Natural killer cell treated with Interleukin-12 subunit alpha and Interleukin-12 subunit beta and Interleukin-15 and Interleukin-18, amount 100 ng/mL, for 72 hours (primary cell): ENCODE measurements at regions not wholly inside any gene's neighbourhood (a gene's known extent, or its start where the extent isn't known, plus 50 kb on each side); places are given as distances from the start of the nearest gene placed in this dataset.
"Not testable (repeated sequence)": the region's sequence is repeated elsewhere in the genome, so short reads cannot be mapped to it uniquely, and the experiment has no call there.

Source experiments
- ATAC-seq, 2 donors: fragments of 150-1000 bp; cut with Tn5 transposase in 1 of 2; sonication (Bioruptor Pico), chemical (Tn5 transposase) in 1 of 2; 2 replicates each; pipeline ENCODE4 v1.10.0; 2021
- DNase-seq: peaks from one replicate; pipeline ENCODE4 v3.0.0; 2022; ENCODE audit warnings: low spot score
- H3K27ac Mint-ChIP-seq, 2 donors: 1 replicate in 1 of 2; 2 replicates in 1 of 2; pipeline ENCODE4 v1.8.0; 2022; ENCODE audit warnings: mixed read lengths in 2 of 2, mild to moderate bottlenecking in 1 of 2, moderate library complexity in 1 of 2
- H3K27me3 Mint-ChIP-seq, 2 donors: 1 replicate in 1 of 2; 2 replicates in 1 of 2; pipeline ENCODE4 v1.8.0; 2022; ENCODE audit warnings: mixed read lengths in 2 of 2
- H3K36me3 Mint-ChIP-seq: one replicate; pipeline ENCODE4 v1.8.0; 2022; ENCODE audit warnings: mixed read lengths
- H3K4me1 Mint-ChIP-seq, 2 donors: 1 replicate in 1 of 2; 2 replicates in 1 of 2; pipeline ENCODE4 v1.8.0; 2022; ENCODE audit warnings: low read depth in 2 of 2, mixed read lengths in 2 of 2, mild to moderate bottlenecking in 1 of 2
- H3K4me3 Mint-ChIP-seq: one replicate; pipeline ENCODE4 v1.8.0; 2022; ENCODE audit warnings: mixed read lengths
- H3K9me3 Mint-ChIP-seq: 2 replicates; pipeline ENCODE4 v1.8.0; 2022; ENCODE audit warnings: mixed read lengths

DNA sequence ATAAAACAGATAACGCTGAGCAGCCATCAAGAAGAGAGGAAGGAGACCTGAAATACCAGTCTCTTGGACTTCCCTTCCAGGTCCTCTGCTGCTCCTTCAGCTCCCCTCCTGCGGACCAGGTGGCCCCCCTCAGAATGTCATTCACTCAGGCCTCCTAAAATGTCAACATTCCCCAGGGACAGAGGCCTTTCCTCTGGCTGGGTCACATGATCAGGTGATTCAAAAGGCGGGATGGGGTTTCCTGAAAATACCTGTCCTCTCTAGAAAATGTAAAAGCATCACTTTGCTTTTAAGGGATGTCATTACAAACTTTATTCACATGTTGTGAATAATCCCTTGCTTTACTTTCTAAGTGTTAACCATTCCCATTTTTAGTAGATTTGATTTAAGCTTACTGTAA, 311.1 kb downstream of the INHBA start:
- no peaks in the 10 kb centered on the region for H3K27me3 Mint-ChIP-seq
- ATAC-seq (no peak), DNase-seq (no peak)
- peaks cover 4% of the 10 kb centered on the region for H3K9me3 Mint-ChIP-seq
- no peak overlapping the region for H3K4me3 Mint-ChIP-seq
- no peak overlapping the region for H3K27ac Mint-ChIP-seq
- no peaks in the 10 kb centered on the region for H3K36me3 Mint-ChIP-seq
- no peaks in the 10 kb centered on the region for H3K4me1 Mint-ChIP-seq

DNA sequence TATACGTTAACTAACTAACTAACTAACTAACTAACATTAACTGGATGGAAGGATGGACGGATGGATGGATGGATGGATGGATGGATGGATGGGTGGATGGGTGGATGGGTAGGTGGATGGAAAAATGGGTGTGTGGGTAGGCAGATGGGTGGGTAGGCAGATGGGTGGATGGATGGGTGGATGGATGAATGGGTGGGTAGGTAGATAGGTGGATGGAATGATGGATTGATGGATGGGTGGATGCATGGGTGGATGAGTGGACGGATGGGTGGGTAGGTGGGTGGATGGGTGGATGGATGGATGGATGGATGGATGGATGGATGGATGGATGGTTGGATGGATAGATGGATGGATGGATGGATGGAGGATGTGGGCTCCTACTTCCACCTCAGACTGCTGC, 314.0 kb downstream of the INHBA start:
- not testable (repeated sequence) for H3K4me3 Mint-ChIP-seq, H3K27ac Mint-ChIP-seq, H3K36me3 Mint-ChIP-seq, H3K4me1 Mint-ChIP-seq, H3K27me3 Mint-ChIP-seq, H3K9me3 Mint-ChIP-seq, ATAC-seq, DNase-seq

DNA sequence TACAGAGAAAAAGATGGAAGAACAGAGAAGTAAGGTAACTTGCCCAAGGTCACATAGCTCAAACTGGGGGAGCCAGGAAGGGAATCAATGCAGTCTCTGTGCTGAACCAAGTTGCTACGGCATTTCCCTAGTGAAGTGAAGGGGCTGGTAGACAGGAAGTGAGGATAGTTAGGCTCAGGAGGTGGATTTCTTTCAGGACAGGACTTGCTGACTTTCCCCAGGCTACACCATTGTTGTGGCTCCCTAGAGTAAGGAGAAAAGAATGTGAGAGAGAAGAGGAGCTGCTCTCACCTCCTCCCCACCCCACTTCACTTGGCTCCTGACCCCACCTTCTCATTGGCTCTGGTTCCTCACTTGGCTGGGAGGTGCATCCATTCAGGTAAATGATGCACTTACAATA, 316.9 kb downstream of the INHBA start:
- Mint-ChIP-seq H3K27me3 (no peaks in the 10 kb centered on the region), H3K9me3 (peaks cover 14% of the 10 kb centered on the region), H3K27ac (no peak overlapping the region), H3K36me3 (no peaks in the 10 kb centered on the region), H3K4me1 (no peaks in the 10 kb centered on the region), H3K4me3 (no peak overlapping the region)
- no peak for ATAC-seq
- DNase-seq = no peak

DNA sequence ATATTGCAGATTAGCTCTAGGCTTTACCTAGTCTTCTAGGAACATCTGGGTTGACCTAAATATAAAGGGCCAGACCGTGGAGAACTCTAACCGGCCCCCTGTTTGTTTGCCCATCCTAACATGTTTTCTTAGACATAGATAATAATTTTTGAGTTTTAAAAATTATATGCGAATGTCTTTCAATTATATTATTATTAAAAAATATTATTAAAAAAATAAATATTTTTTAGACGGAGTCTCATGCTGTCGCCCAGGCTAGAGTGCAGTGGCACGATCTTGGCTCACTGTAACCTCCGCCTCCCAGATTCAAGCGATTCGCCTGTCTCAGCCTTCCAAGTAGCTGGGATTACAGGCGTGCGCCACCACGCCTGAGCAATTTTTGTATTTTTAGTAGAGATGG, 318.5 kb downstream of the INHBA start:
- H3K27ac Mint-ChIP-seq = no peak overlapping the region
- no peaks in the 10 kb centered on the region for H3K27me3 Mint-ChIP-seq
- H3K4me3 Mint-ChIP-seq = no peak overlapping the region
- H3K9me3 Mint-ChIP-seq = peaks cover 17% of the 10 kb centered on the region
- no peaks in the 10 kb centered on the region for H3K4me1 Mint-ChIP-seq
- ATAC-seq (no peak), DNase-seq (no peak)
- no peaks in the 10 kb centered on the region for H3K36me3 Mint-ChIP-seq

GRCh38 chr7:41383596-41383995, 319.3 kb downstream of the INHBA start:
- Mint-ChIP-seq H3K36me3 (no peaks in the 10 kb centered on the region), H3K27ac (no peak overlapping the region), H3K27me3 (no peaks in the 10 kb centered on the region), H3K4me1 (no peaks in the 10 kb centered on the region), H3K4me3 (no peak overlapping the region), H3K9me3 (peaks cover 17% of the 10 kb centered on the region)
- no peak for ATAC-seq
- DNase-seq = no peak

GRCh38 chr7:41378156-41378555, 324.7 kb downstream of the INHBA start:
- Mint-ChIP-seq H3K27me3 (no peaks in the 10 kb centered on the region), H3K4me1 (no peaks in the 10 kb centered on the region), H3K36me3 (no peaks in the 10 kb centered on the region), H3K9me3 (peaks cover 10% of the 10 kb centered on the region), H3K4me3 (no peak overlapping the region), H3K27ac (no peak overlapping the region)
- ATAC-seq = no peak
- DNase-seq = no peak

- H3K9me3 Mint-ChIP-seq = peaks cover 6% of the 10 kb centered on the region
- no peaks in the 10 kb centered on the region for H3K27me3 Mint-ChIP-seq
- no peaks in the 10 kb centered on the region for H3K36me3 Mint-ChIP-seq
- H3K4me1 Mint-ChIP-seq = no peaks in the 10 kb centered on the region
- no peak overlapping the region for H3K4me3 Mint-ChIP-seq
- no peak overlapping the region for H3K27ac Mint-ChIP-seq
- ATAC-seq (no peak), DNase-seq (no peak)
Observed at GRCh38 chr7:41375582-41375981, 327.3 kb downstream of the INHBA start.

GRCh38 chr7:41374150-41374848, 328.6 kb downstream of the INHBA start:
- no peak for ATAC-seq

GRCh38 chr7:41367967-41368882, 334.7 kb downstream of the INHBA start:
- H3K9me3 Mint-ChIP-seq = peaks cover 9% of the 10 kb centered on the region
- no peaks in the 10 kb centered on the region for H3K27me3 Mint-ChIP-seq
- H3K36me3 Mint-ChIP-seq = no peaks in the 10 kb centered on the region
- DNase-seq (no peak), ATAC-seq (no peak)
- H3K4me3 Mint-ChIP-seq = no peak overlapping the region
- no peak overlapping the region for H3K27ac Mint-ChIP-seq
- H3K4me1 Mint-ChIP-seq = no peaks in the 10 kb centered on the region

More at GRCh38 chr7:41374150-41374848, 328.6 kb downstream of the INHBA start:
- Mint-ChIP-seq H3K9me3 (peaks cover 3% of the 10 kb centered on the region), H3K27ac (no peak overlapping the region), H3K4me3 (no peak overlapping the region), H3K4me1 (no peaks in the 10 kb centered on the region), H3K36me3 (no peaks in the 10 kb centered on the region), H3K27me3 (no peaks in the 10 kb centered on the region)
- DNase-seq = no peak

GRCh38 chr7:41351091-41351490, 351.8 kb downstream of the INHBA start:
- ATAC-seq (no peak), DNase-seq (no peak)
- Mint-ChIP-seq H3K36me3 (no peaks in the 10 kb centered on the region), H3K4me3 (no peak overlapping the region), H3K9me3 (no peaks in the 10 kb centered on the region), H3K4me1 (no peaks in the 10 kb centered on the region), H3K27me3 (no peaks in the 10 kb centered on the region), H3K27ac (no peak overlapping the region)

DNA sequence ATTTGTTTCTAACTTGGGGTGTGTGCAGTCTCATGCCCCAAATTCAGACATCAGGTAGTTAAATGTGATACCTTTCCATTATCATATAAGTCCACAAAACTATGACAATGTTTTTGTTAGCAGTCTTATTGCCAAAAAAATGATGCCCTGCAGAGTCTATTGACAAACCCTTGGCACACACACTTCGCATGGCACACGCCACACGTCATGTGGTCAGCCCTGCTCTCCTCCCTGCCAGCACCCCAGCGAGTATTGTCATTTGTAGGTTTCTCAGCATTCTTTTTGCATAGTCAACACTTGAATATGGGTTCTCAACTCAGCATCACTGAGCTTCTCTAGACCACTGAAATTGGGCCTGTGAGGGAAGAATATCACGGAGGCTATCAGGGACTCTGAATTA, 356.0 kb downstream of the INHBA start:
- ATAC-seq (no peak), DNase-seq (no peak)
- H3K4me1 Mint-ChIP-seq = no peaks in the 10 kb centered on the region
- H3K27me3 Mint-ChIP-seq = no peaks in the 10 kb centered on the region
- peaks cover 15% of the 10 kb centered on the region for H3K9me3 Mint-ChIP-seq
- peaks cover 6% of the 10 kb centered on the region for H3K36me3 Mint-ChIP-seq
- H3K27ac Mint-ChIP-seq = no peak overlapping the region
- H3K4me3 Mint-ChIP-seq = no peak overlapping the region

DNA sequence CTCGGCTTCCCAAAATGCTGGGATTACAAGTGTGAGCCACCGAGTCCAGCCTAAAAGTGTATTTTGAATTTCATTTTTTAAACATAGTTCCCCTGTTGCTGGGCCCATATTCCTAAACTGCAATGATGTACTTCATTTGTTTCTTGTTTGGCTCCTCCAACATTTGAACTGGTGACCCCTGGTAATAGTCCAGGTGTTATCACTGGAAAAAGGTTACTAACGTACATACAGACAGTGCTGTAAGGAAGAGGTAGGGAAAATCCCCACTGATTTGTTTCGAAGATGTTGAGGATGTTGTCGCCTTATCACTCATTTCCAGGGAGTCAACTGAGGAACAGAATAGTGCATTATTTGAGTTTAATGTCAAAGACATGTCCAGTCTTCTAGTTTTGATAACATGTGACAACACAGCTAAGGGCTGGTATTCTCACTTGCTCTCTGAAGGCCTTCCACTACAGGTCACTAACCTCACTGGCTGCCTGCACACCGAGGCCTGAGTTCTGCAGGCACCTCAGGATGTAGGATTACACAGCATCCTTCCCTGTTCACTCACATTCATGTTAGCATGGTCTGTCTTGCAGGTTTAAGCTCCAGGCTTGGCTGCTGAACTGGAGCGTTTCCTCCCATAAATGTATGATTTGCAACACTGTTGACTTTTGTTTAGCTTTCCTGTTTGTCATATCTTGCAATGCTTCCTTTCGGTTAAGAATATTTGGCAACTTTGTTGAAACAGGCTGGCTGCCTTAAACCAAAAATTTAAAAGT, 362.8 kb downstream of the INHBA start:
- Mint-ChIP-seq H3K27me3 (no peaks in the 10 kb centered on the region), H3K4me1 (no peaks in the 10 kb centered on the region)

DNA sequence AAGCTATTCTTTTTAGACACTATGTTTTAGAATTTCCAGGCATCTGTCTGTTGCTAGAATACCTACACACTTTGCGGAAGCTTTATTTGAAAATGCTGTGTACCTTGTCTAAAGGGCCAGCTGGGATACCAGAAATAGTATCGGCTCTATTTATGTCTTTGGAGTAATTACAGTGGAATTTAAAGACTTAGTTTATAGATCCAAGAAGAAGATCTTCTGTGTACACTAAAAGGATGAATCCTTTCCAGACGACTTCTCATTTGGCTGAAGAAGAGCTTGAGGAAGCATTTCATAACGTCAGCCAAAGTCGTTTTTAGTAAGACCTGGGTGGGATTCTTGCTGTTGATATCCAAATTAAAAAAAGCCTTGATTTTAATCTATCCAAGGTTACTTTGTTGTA, 365.9 kb downstream of the INHBA start:
- Mint-ChIP-seq H3K27ac (no peak overlapping the region), H3K4me3 (no peak overlapping the region), H3K27me3 (no peaks in the 10 kb centered on the region), H3K4me1 (no peaks in the 10 kb centered on the region), H3K36me3 (no peaks in the 10 kb centered on the region), H3K9me3 (peaks cover 6% of the 10 kb centered on the region)
- DNase-seq (no peak), ATAC-seq (no peak)

More for the DNA sequence above, 362.8 kb downstream of the INHBA start:
- Mint-ChIP-seq H3K36me3 (peaks cover 6% of the 10 kb centered on the region), H3K27ac (no peak overlapping the region), H3K4me3 (no peak overlapping the region), H3K9me3 (peaks cover 21% of the 10 kb centered on the region)
- DNase-seq = no peak
- no peak for ATAC-seq

DNA sequence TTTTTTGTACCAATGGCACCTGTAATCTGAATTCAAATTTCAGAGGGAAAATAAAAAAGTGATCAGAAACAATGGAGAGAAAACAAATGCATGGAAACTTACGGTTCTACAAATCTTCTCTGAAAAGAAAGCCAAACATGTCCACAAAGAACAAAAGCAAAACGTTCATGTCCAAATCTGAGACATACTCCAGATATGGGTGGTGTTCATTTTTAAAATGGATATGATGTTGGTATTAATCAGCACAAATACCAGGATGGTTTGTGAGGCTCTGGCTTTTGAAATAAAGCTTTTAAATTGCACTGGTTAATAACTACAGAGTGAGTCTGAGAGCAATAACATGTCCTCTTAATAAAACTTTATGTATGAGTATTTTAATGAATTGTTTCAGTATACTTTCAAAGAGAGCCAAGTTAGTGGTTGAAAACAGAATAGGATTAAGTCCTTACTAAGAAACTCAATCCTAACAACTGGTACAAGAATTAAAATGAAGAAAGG, 366.4 kb downstream of the INHBA start:
- Mint-ChIP-seq H3K27me3 (no peaks in the 10 kb centered on the region), H3K4me3 (no peak overlapping the region), H3K4me1 (no peaks in the 10 kb centered on the region), H3K36me3 (no peaks in the 10 kb centered on the region), H3K27ac (no peak overlapping the region), H3K9me3 (peaks cover 3% of the 10 kb centered on the region)
- DNase-seq (no peak), ATAC-seq (no peak)
